ENCODE measurements at regions not wholly inside any gene's neighbourhood (a gene's known extent, or its start where the extent isn't known, plus 50 kb on each side); places are given as distances from the start of the nearest gene placed in this dataset.
"Not testable (repeated sequence)": the region's sequence is repeated elsewhere in the genome, so short reads cannot be mapped to it uniquely, and the experiment has no call there.

DNA sequence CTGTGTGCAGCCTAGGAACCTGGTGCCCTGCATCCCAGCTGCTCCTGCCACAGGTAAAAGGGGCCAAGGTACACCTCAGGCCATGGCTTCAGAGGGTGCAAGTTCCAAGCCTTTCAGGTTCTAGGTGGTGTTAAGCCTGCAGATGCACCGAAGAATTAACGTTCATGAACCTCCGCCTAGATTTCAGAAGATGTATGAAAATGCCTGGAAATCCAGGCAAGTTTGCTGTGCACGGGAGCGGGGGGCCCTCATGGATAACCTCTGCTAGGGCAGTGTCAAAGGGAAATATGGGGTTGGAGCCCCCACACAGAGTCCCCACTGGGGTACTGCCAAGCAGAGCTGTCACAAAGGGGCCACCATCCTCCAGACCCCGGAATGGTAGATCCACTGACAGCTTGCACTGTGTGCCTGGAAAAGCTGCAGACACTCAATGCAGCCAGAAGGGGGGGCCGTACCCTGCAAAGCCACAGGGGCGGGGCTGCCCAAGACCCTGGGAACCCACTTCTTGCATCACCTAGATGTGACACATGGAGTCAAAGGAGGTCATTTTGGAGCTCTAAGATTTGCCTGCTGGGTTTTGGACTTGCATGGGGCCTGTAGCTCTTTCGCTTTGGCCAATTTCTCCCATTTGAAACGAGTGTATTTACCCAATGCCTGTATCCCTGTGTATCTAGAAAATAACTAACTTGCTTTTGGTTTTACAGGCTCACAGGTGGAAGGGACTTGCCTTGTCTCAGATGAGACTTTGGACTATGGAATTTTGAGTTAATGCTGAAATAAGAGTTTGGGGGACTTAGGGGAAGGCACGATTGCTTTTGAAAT is 145.2 kb upstream of the C1QTNF3 start:
- intact Hi-C loops (cut with micrococcal nuclease): not testable (repeated sequence)

DNA sequence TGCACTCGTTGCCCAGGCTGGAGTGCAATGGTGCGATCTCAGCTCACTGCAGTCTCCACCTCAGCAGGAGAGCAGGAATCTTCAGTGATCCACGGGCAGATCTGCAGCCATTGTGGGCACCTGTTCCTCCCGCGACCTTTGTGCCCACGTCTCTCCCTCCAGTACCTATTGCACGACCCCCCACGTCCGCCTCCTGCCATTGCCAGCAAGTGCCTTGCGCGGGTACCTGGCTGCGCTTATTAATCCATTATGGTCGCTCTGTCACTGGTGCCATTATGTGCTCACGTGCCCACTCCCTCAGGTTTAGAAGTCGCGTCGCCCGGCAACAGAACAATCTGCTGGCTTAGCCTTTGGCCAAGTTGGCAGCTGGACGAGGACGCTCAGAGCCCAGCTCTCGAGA is 146.2 kb upstream of the C1QTNF3 start:
- intact Hi-C loops (cut with micrococcal nuclease): not testable (repeated sequence)

DNA sequence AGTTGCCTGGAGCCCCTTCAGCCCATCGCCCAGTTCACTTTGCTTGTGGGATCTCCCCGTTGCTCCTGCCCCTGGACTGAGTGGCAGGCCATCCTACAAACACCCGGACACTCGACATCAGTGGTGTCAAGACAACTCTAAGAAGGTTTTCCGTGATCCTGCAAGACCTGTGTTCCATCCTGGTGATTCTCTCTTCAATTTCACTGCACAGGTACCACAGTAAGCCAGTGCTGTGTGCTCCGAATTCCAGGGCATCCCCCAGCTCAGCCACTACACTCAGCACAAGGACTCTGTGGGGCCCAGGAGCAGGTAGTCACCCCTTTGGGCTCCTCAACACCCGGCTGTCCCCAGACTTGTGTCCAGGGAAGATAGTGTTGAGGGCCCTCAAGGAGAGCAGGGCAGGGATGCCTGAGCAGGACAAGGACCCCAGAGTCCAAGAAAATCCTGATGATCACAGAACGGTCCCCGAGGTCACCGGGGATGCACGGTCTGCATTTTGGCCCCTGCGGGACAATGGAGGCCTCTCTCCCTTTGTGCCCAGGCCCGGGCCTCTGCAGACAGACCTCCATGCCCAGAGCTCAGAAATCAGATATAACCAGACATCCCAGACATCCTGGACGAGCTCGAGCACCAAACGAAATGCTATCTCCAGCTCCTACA is 146.9 kb upstream of the C1QTNF3 start:
- intact Hi-C loops (cut with micrococcal nuclease): not testable (repeated sequence)

DNA sequence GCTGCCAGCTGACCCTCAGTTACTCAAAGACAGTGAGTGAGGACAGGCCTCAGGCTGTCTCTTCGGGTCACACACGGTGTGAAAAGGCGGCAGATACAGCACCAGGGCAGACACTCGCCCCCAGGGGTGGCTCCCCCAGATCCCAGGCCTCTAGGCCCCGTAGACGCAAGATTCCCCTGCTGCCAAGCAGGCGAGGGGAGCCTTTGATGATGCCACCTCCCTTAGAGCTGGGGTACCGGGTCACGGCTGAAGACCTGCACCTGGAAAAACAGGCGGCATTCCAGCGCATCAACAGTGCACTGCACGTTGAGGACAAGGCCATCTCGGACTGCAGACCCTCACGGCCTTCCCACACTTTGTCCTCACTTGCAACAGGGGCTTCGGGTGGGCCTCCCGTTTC is 147.5 kb upstream of the C1QTNF3 start:
- intact Hi-C loops (cut with micrococcal nuclease): not testable (repeated sequence)

DNA sequence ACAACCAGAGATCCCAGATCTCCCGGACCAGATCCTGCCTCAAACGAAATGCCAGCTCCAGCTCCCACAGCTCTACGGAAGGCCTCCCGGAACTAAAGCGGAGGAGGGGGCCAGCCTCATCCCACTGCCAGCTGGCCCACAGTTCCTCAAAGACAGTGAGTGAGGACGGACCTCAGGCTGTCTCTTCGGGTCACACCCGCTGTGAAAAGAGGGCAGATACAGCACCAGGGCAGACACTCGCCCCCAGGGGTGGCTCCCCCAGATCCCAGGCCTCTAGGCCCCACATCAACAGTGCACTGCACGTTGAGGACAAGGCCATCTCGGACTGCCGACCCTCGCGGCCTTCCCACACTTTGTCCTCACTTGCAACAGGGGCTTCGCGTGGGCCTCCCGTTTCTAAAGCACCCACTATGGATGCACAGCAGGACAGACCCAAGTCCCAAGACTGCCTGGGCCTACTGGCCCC is 148.3 kb upstream of the C1QTNF3 start:
- intact Hi-C loops (cut with micrococcal nuclease): not testable (repeated sequence)

DNA sequence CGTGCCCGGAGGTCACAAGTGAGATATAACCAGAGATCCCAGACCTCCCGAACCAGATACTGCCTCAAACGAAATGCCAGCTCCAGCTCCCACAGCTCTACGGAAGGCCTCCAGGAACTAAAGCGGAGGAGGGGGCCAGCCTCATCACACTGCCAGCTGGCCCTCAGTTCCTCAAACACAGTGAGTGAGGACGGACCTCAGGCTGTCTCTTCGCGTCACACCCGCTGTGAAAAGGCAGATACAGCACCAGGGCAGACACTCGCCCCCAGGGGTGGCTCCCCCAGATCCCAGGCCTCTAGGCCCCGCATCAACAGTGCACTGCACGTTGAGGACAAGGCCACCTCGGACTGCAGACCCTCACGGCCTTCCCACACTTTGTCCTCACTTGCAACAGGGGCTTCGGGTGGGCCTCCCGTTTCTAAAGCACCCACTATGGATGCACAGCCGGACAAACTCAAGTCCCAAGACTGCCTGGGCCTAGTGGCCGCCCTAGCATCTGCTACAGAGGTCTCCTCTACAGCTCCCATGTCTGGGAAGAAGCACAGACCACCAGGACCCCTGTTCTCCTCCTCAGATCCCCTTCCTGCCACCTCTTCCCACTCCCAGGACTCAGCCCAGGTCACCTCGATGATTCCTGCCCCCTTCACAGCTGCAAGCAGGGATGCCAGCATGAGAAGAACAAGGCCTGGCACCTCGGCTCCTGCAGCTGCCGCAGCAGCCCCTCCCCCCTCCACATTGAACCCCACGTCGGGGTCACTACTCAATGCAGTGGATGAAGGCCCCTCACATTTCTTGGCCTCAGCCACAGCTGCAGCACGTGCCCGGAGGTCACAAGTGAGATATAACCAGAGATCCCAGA is 149.3 kb upstream of the C1QTNF3 start:
- intact Hi-C loops (cut with micrococcal nuclease): not testable (repeated sequence)

DNA sequence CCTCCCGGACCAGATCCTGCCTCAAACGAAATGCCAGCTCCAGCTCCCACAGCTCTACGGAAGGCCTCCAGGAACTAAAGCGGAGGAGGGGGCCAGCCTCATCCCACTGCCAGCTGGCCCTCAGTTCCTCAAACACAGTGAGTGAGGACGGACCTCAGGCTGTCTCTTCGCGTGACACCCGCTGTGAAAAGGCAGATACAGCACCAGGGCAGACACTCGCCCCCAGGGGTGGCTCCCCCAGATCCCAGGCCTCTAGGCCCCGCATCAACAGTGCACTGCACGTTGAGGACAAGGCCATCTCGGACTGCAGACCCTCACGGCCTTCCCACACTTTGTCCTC is 149.9 kb upstream of the C1QTNF3 start:
- intact Hi-C loops (cut with micrococcal nuclease): not testable (repeated sequence)

DNA sequence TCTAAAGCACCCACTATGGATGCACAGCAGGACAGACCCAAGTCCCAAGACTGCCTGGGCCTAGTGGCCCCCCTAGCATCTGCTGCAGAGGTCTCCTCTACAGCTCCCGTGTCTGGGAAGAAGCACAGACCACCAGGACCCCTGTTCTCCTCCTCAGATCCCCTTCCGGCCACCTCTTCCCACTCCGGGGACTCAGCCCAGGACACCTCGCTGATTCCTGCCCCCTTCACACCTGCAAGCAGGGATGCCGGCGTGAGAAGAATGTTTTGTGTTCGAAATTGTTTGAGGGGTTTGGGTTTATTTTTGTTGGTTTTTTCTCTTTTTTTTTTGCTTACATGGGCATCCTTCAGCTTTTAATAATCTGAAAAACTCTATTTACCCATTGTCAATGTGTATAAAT is 150.3 kb upstream of the C1QTNF3 start:
- intact Hi-C loops (cut with micrococcal nuclease): not testable (repeated sequence)

DNA sequence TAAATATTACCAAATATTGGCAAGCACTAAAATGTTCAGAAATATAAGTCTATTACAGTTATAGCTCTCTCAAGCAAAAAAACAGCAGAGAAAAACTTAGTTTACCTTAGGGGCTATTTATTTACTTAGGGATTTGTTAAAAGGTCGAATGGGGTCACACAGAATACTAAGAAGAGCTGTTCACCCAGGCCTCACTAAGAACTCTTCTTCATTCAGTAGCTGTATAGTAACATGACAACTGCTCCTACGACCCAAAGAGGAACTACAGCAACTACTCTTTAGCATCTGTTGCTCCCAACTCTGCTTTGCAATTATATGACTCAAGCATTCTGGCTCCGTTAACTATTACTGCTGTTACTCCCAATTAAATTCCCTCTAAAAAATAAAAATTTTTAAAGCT is 150.8 kb upstream of the C1QTNF3 start:
- intact Hi-C loops (cut with micrococcal nuclease): not testable (repeated sequence)

DNA sequence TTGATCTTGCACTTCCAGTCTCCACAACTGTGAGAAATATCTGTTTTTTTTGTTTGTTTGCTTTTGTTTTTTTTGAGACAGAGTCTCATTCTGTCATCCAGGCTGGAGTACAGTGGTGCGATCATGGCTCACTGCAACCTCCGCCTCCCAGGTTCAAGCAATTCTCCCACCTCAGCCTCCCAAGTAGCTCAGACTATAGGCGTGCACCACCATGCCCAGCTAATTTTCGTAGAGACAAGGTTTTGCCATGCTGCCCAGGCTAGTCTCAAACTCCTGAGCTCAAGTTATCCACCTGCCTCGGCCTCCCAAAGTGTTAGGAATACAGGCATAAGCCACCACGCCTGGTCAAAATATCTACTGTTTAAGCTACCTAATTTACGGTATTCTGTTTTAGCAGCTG is 153.1 kb upstream of the C1QTNF3 start:
- intact Hi-C loops (cut with micrococcal nuclease): not testable (repeated sequence)

DNA sequence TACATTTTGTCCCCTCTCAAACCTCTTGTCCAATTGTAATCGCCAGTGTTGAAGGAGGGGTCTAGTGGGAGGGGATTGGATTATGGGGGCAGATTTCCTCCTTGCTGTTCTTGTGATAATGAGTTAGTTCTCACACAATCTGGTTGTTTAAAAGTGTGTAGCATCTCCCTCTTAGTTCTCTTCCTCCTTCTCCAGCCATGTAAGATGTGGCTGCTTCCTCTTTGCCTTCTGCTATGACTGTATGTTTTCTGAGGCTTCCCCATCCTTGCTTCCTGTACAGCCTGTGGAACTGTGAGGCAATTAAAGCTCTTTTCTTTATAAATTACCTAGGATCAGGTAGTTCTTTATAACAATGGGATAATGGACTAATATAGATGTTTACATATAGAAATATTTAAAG is 162.3 kb upstream of the C1QTNF3 start:
- intact Hi-C loops (cut with micrococcal nuclease): not testable (repeated sequence)

DNA sequence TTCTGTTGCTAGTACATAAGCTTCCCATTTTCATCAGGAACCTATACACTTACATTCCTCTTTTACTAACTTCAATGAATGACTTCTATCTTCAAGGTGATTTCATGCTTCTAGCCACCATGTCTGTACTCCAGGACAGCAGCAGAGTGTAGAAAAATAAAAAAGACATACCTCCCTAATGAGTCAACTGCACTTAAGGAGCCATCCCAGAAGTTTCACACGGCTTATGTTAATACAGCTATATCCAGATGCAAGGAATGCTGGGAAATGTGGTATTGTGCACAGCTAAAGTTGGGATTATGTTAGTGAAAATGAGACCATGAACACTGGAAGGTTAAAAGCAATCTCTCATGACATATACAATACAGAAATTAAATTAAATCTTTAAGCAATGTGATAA is 174.4 kb upstream of the C1QTNF3 start:
- intact Hi-C loops (cut with micrococcal nuclease): not testable (repeated sequence)

DNA sequence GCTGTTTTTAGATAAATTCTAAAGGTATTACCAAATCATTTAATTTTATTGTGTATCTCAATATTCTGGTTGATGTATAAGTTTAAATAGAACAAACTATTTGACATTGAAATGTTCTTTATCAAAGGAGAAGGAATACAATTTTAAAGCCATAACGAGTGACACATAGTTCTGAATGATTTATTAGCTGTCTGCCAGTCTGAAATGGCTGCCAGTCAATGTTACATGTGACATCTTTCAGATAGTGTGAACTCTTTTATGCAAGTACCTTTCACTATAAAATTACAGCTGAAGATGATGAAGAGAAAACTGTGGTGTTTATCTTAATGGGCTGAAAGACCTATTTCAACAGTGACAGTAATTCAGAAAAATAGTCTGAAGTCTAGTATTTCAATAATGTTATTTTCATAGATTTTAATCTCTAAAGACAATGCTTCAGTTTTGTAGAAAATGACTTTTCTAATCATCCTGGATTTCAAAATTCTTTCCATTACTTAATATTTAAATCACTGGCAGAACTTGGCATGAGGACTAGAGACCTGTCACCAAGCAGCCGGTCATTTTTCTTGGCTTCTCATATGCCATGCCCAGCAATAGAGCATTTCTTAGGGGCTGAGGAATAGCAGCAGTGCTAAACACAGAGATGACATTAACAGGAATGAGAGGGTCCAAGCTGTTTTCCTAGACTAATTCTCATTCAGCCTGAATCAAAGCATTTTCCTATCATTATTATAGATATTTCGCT is 178.5 kb upstream of the C1QTNF3 start:
- intact Hi-C loops (cut with micrococcal nuclease): not testable (repeated sequence)

DNA sequence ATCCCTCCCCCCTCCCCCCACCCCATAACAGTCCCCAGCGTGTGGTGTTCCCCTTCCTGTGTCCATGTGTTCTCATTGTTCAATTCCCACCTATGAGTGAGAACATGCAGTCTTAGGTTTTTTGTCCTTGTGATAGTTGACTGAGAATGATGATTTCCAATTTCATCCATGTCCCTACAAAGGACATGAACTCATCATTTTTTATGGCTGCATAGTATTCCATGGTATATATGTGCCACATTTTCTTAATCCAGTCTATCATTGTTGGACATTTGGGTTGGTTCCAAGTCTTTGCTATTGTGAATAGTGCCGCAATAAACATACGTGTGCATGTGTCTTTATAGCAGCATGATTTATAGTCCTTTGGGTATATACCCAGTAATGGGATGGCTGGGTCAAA is 180.1 kb upstream of the C1QTNF3 start:
- intact Hi-C loops (cut with micrococcal nuclease): not testable (repeated sequence)

DNA sequence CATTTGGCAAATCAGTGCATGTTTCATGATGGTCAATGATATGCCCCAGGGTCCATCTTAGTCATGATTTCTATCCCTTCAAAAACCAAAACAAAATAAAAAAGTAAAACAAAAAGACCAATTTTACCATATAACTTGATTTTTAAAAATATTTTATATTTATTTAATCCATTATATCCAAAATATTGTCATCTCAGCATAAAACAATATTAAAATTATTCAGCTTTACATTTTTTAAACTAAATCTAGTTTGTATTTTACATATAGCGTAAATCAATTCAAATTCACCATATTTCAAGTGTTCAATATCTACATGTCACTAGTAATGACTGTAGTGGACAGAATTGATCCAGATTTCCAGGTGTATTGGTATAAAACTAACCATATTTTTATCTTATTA is 187.4 kb upstream of the C1QTNF3 start:
- intact Hi-C loops (cut with micrococcal nuclease): not testable (repeated sequence)

DNA sequence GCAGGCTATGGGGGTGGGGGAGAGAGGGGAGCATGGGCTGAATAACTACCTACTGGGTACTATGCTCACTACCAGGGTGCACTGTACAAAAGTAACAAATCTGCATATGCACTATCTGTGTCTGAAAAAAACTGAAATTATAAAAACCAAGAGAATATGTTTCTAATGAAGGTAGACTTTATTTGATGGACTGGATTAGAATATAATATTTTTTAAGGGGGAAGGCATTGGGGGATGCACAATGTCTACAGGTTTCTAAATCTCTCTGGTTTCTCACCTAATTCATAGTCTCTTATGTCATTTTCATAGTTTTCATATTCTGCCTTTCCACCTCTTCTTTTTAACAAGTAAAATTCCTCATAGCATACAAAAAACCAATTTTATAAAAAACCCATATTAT is 200.8 kb upstream of the C1QTNF3 start:
- intact Hi-C loops (cut with micrococcal nuclease): loop anchor here (10.0 kb wide), 1 partner anchor 249 kb away; no protein-coding TSS in a partner anchor

DNA sequence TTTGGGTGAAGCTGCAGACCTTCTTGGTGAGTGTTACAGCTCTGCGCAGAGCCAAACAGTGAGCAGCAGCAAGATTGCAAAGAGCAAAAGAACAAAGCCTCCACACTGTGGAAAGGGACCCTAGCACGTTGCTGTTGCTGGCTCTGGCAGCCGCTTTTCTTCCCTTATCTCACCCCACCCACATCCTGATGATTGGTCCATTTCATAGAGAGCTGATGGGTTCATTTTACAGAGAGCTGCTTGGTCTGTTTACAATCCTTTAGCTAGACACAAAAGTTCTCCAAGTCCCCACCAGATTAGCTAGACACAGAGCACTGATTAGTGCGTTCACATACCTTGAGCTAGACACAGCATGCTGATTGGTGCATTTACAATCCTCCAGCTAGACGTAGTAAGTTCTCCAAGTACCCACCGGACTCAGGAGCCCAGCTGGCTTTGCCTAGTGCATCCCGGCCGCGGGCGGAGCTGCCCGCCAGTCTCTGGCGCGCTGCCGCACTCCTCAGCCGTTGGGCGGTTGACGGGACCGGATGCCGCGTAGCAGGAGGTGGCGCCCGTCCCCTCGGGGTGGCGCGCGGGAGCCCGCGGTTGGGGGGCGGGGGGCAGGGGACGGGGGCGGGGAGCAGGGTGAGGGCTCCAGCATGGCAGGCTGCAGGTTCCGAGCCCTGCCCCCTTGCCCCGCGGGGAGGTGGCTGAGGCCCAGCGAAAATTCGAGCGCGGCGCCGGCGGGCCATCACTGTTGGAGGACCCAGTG is 201.4 kb upstream of the C1QTNF3 start:
- intact Hi-C loops (cut with micrococcal nuclease): loop anchor here (10.0 kb wide), 1 partner anchor 250 kb away; no protein-coding TSS in a partner anchor

DNA sequence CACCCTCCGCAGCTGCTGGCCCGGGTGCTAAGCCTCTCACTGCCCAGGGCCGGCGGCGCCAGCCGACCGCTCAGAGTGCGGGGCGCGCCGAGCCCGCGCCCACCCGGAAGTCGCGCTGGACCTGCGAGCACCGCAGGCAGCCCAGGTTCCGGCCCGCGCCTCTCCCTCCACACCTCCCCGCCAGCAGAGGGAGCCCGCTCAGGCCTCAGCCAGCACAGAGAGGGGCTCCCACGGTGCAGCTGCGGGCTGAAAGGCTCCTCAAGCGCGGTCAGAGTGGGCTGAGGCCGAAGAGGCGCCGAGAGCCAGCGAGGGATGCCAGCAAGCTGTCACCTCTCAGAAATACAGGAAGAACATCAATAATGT is 202.0 kb upstream of the C1QTNF3 start:
- intact Hi-C loops (cut with micrococcal nuclease): loop anchor here (10.0 kb wide), 1 partner anchor 250 kb away; no protein-coding TSS in a partner anchor

DNA sequence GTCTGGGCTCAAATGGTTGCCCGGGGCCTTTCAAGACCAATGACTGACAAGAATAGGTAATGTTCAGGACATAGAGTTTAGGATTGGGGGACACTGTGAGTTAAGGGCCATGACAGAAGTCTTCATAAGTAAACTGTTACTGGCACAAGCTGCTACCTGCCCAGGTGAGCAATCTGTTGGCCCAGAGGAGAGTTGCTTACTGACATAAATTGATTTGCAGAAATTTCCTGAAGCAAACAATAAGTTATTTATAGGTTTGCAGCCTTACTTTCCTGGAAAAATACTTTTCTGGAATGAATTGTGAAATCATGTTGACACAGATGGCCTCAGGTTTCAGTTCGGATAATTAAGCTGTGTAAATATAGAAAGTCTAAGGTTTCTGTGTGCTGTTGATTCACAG is 202.8 kb upstream of the C1QTNF3 start:
- intact Hi-C loops (cut with micrococcal nuclease): loop anchor here (10.0 kb wide), 1 partner anchor 251 kb away; no protein-coding TSS in a partner anchor

DNA sequence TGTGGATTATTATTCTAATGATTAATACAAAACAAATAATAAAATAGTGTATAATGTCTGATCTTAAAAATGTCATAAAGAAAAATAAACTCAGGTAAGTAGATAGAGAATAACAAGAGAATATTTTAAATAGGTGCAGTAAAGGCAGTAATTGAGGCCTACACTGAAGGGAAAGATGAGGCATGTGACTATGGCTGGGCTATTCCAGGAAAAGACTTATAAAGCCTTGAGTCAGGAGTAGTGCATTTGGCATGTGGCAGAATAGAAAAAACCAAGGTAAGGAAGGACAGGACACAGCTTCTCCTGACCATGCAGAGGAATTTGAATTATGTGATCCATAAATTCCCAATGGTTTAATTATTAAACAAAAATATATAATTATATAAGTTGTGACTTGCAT is 215.6 kb upstream of the C1QTNF3 start:
- intact Hi-C loops (cut with micrococcal nuclease): not testable (repeated sequence)
